ENCODE measurements at regions not wholly inside any gene's neighbourhood (a gene's known extent, or its start where the extent isn't known, plus 50 kb on each side); places are given as distances from the start of the nearest gene placed in this dataset.

DNA sequence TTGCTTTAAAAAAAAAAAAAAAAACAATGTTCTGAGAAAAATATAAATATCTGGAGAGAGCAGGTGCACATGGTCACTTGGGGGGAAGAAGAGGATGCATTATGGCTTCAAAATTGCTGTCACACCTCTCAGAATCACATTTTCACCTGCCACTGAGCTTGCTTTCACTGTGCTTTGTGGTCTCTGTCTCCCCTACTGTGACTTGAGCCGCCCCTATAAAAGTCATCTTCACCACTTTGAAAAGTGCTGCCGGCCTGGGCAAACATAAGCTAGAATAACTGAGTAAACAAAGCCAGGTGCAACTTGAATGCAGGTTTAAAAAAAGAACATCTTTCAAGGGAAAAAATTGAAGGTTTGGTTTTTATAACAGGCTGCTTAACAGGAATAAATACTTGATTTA lies 368.1 kb upstream of the GRIA1 start:
- no peak for DNase-seq (ENCODE audit: low spot score)

DNA sequence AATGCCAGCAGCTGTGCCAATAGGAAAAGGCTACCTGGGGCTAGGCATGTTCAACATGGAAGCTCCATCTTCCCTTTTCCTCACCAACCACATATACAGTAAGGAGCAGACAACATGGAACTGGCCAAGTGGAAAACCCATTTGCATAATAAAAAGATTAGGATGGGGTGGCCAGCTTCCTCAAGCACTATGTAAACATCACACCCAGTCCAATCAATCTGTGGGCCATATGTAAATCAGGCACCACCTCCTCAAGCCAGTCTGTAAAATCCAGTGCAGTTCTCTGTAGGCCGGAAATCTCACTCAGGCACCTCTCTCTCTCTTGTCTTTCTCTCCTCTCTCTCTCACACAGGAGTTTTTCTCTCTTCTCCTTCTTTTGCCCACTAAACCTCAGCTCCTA lies 360.2 kb upstream of the GRIA1 start:
- no peak for DNase-seq (ENCODE audit: low spot score)

DNA sequence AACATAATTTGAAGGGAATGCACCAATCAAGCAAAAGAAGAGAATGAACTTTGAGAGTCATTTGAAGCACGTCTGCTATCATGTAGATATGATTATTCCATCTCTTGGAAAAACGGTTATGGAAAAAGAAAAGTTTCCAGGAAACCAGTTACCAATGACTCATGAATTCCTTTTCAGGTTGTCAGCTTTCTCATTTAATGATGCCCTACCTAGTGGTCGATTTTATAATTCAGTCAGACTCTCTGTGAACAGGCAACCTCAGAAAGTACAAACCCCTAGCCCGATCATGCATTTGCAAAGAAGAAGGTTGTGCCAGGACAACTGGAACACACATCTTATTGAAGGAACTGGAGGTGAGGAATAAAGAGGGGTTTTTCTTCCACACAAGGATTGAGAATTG lies 355.1 kb upstream of the GRIA1 start:
- no peak for DNase-seq (ENCODE audit: low spot score)

DNA sequence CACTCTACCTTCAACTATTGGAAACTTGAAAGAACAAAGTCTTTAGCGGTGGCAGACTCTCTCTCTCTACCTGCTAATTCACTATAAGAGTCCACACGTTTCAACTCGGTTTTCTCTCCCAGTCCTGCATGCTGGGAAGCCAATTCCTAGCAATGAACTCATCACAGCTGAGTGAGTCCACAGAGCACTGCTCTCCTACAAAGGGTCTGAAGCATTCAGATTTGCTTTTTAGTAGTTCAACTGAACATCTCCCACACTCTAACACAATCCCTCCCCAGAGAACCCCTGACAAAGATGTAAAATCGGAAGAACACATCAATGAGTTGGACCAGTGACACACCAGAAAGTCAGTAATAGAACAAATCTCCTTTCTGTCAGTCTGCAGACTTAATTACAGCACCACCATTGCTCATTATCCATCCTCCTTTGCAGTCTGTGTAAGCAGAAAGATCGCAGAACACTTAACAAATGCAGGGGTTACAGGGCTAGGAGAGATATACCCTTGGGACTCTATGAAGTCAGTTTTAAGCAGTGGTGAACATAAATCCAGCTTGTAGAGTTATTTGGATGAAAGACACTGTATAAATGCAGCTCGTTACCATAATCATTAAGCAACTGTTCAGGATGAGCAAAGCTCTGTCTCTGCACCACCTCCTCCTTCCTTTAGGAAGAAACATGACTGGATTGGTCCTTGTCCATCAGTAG lies 353.4 kb upstream of the GRIA1 start:
- DNase-seq (ENCODE audit: low spot score), result no peak

DNA sequence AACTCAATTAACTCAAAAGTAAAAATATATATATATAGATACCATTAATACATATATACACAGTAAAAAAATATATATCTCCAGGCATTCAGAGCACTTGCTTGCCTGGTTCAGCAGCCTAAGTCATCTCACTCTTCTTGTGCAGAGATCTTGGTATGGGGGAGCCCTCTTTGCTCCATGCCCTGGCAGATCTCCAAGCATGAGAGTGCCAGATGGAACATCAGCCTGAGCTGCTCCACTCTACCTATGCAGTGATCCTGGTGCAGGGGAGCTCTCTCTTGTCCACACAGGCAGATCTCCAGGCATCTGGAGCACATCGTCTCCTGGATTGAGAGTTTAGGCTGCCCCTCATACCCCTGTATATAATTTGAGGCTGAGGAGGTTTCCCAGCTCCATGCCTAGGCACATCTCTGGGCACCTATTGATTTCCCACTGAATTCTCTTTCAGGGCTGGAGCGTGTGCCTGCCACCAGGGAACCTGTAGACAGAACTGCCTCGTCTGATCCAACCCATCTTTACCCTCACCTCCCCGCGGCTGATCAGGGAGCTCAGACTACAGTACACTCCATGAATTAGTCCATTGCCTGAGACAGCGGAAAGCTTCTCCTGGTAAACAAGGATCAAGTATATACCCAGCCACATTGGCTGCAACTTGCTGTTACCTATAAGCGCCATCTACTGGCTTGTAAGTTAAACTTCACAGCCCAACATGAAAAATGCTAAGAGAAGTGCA lies 342.4 kb upstream of the GRIA1 start:
- peak; percentile 35 for DNase-seq (ENCODE audit: low spot score)

DNA sequence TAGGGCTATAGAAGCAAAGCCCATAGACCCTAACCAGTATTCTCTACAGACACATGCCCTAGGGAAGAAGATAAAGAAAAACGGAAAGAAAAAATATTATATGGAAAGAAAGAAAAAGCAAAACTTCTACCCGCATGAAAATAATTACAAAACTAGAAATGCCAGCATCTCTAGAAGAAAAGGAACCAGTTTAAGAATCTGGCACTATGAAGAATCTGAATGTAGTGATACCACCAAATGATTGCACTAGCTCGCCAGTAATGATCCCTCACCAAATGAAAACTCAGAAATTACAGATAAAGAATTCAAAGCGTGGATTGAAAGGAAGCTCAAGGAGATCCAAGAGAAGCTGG lies 341.9 kb upstream of the GRIA1 start:
- no peak for DNase-seq (ENCODE audit: low spot score)

DNA sequence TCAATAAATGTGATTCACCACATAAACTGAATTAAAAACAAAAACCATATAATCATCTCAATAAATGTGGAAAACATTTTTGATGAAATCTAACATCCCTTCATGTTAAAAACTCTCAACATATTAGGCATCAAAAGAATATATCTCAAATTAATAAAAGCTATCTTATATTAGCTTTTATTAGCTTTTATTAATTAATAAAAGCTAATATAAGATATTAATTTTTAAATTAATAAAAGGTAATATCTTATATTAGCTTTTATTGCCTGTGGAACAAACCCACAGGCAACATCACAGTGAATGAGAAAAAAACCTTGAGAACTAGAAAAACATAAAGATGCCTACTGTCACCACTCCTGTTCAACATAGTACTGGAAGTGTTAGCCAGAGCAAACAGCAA lies 338.9 kb upstream of the GRIA1 start:
- DNase-seq (ENCODE audit: low spot score), result no peak

DNA sequence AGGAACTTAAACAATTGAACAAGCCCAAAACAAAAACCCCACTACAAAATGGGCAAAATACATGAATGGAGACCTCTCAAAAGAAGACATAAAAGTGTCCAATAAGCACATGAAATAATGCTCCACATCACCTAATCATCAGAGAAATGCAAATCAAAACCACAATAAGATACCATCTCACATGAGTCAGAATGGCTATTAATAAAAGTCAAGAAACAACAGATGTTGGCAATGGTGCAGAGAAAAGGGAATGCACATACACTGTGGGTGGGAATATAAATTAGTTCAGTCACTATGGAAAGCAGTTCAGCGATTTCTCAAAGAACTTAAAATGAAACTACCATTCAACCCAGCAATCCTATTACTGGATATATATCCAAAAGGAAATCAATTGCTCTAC lies 337.4 kb upstream of the GRIA1 start:
- no peak for DNase-seq (ENCODE audit: low spot score)

DNA sequence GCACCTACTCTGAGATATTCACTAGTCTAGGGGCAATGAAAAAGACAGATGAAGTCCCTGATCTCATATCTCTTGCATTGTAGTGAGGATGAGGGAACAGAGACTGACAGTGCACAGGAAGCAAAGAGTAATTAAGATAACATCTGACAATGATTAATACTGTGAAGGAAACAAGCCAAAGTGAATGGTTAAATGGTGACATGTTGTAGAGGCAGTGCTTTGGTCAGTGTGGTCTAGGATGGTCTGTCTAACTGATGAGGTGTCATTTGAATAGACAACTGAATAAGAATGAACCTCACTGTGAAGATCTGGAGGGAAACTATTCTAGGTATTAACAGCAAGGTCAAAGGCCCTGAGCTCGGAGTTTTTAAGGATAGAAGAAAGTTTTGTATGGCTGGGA lies 333.3 kb upstream of the GRIA1 start:
- no peak for DNase-seq (ENCODE audit: low spot score)

DNA sequence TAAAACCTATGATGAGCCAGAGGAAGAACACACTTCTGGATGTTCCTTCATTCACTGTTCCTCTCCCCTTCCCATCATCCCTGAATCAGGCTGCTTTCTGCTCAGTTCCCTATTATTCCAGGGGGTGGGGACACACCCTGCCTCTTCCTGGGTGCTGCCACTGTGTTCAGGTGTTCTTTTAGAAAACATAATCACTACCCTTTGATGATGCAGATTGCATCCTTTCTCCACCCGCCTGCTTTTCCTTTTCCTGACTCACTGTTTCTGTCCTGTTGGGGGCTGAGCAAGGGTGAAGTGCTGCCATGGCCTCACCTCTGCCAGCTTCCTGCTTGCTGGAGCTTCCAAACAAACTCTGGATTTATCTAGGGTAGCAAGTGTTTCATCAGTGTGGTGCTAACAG lies 331.9 kb upstream of the GRIA1 start:
- DNase-seq (ENCODE audit: low spot score), result no peak

DNA sequence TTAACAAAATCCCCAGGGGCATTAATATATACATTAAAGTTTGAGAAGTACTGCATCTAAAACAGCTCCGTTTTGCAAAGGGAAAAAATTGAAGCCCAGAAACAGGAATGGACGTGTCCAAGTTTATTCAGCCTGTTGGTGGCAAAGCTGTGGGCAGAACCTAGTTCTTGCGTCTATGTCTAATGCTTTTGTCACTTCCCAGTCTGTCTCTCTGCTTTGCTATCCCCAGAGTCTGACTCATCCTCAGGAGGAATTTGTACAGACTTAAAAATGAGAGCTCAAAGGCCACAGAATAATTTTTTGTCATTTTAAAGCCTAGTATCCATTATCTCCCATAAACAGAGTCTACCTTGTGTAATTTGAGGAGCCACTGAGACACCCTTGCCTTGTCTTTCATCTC lies 330.9 kb upstream of the GRIA1 start:
- no peak for DNase-seq (ENCODE audit: low spot score)

DNA sequence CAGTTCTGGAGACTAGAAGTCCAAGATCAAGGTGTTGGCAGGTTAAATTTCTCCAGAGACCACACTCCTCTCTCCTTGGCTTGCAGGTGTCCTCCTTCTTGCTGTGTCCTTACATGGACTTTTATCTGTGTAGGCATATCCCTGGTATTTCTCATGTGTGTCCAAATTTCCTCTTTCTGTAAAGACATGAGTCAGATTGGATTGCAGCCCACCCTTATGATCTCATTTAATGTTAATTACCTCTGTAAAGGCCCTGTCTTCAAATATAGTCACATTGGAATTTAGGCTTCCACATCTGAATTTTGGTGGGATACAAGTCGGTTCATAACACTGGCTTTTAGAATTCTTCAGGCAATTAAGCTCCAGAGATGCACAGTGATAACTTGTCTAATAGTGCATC lies 322.2 kb upstream of the GRIA1 start:
- no peak for DNase-seq (ENCODE audit: low spot score)

DNA sequence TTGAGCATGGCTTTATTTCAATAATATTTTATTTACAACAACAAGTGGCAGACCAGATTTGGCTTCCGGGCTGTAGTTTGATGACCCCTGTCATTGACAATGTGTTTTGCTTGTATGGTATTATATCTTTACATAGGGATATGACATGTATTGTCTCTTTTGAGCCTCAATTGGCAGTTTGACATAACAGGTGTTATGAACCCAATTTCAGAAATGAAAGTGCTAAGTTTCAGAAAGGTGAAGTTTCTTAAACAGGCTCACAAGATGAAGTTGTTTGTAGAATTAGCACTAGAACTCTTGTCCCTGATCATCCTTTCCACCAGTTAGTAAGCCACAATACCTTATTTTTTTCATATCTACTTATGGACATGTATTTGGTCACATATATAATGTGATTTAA lies 303.0 kb upstream of the GRIA1 start:
- DNase-seq (ENCODE audit: low spot score), result no peak

DNA sequence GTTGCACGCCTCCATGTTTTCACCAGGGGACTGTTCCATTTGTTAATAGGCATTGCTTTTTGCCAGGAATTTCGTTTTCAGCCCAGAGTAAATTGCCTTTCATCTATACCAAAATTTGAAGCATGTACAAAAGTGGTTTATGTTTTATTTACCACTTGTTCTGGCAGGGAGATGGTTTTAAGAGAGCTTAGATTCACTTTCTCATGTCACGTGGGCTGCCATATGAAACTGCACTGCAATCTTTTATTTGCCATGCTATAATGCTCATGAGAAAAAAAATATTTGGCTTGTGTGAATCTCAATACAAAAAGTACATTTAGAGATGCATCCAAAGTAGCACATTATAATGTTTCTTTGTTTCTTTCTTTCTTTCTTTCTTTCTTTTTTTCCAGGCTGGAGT lies 284.1 kb upstream of the GRIA1 start:
- no peak for DNase-seq (ENCODE audit: low spot score)

DNA sequence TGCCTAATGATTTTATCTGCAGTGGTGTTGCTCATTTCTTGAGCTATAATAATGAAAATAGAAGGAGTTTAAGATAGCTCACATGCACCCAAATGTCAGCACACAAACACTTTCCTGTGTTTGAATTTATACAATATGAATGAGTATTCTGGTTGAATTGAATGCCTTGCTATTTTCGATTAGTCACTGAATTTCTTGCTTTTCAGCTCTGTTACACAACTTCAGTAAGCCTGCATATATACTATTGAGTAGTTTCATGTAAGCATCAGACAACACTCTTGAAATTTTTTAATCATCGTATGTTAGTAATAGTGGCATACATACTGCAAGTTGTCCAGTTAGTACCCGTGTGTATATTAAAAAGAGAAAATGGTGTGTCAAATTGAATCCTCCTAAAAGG lies 281.5 kb upstream of the GRIA1 start:
- DNase-seq (ENCODE audit: low spot score), result no peak

DNA sequence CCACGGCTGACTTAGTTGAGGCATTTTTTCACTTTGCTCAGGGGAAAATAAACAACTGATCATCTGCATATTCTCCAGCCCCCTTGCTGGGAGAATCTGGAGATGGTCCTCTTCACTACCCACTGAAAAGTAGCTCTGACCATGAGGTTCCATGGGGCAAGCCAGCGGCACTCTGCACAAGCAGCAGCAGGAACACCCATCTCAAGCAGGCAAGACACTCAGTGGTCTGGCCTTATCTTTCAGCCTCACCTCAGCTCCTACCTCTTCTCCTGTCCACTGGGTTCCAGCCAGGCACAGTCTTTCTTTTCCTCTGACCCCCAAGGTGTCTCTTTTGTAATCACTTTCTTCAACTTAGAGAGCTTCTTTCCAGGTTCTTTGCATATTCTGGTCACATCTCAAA lies 280.8 kb upstream of the GRIA1 start:
- DNase-seq (ENCODE audit: low spot score), result no peak

DNA sequence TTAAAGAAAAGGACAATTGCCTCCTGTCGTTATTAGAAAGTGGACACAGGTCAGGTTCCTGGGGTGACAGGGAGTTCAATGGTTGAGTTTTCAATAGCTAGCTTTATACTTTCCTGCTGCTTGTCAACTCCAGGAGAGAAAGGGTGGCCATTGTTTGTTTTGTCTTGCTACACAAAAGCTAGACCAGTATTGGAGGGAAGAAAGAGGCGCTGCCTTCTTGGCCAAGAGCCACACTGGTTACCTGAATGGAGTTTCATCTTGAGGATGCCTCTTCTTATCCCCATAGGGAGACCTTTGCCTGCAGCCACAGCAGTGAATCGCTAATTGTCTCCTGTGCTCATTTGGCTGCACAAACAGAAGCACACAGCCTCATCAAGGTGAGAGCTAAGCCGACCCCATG lies 279.4 kb upstream of the GRIA1 start:
- DNase-seq (ENCODE audit: low spot score), result no peak

DNA sequence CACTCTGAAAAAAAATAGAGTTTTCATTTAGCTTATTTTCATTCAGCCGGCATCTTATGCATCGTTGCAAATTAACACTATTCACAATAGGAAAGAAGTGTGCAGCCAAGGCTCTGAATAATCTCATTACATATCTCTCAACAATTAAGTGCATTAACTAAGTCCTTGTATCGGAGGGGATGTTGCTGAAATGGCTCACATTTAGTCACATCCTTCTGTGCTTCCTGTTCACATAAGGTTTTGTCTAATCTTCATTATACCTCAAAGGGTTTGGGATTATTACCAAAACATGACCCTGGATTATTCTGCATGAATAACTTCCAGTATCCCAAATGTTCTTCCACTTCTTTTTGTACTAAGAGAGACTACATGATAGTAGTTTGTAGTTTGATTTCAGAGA lies 278.0 kb upstream of the GRIA1 start:
- no peak for DNase-seq (ENCODE audit: low spot score)

DNA sequence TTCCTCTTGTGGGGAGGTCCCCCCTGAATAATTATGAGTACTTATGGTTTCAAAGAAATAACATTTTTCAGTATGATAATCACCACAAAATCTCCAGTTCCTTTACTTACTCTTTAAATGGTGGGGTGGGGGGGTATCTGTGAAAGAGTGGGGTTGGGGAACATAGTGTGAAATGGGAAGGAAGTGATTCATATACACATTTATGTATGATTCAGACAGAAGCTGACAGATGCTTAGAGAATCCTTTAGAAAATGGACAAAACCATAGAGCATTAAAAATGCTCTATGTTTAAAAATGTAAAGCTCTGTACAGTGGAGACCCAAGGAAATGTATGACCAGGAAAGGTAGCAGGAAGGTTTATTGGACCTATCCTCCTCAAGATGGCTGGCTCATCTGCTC lies 267.5 kb upstream of the GRIA1 start:
- DNase-seq (ENCODE audit: low spot score), result no peak

DNA sequence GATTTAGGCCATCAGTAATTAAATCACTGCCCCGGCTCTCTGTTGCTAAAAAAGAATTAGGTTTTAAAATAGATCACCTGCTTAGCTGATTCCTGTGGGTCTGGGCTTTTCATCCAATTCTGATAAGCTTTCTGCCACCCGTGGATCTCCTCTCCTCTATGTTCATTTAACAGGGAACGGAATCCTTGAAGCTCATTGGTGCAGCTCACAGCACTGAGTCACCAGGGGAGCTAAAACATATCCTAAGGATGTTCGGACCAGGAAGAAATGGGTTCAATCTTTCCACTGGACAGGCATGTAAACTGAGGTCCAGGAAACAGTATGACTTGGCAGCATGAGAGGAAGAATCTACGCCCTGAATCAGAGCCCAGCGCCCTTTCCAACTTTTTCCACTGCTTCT lies 267.1 kb upstream of the GRIA1 start:
- no peak for DNase-seq (ENCODE audit: low spot score)

DNA sequence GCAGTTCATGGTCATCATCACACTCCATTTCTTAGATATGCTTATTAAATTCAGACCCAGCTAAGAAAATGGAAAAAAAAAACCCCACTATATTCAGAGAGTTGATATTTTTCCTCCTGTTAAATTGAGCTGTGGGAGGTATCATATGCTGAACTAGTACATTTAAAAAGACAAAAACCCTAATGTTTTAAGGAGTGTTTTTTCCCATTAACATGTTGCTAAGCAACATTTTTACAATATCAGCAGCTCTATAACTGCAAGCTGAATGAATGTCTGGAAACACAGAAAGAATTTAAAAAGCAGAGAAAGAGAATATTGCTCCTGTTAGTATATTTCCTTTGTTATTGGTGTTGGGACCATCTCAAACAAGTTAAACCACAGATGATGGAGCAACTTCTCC lies 265.8 kb upstream of the GRIA1 start:
- no peak for DNase-seq (ENCODE audit: low spot score)

DNA sequence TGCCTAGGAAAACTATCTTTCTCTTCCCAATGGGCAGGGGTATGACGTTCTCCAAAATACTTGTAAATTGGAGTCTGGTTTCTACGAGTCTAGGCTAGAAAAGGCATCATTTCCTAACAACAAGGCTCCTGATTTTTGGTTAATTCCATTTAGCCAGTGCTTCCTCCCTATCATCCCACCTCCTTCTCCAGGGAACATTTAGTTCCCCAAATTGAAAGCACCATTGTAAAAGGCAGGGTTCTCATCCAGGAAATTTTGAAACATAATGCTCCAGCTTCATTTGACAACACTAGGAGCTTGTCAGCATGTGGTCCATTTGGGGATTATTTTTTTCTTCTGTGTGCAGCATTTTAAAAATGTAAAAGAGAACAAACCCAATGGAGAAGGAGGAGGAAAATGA lies 256.5 kb upstream of the GRIA1 start:
- DNase-seq (ENCODE audit: low spot score), result no peak

DNA sequence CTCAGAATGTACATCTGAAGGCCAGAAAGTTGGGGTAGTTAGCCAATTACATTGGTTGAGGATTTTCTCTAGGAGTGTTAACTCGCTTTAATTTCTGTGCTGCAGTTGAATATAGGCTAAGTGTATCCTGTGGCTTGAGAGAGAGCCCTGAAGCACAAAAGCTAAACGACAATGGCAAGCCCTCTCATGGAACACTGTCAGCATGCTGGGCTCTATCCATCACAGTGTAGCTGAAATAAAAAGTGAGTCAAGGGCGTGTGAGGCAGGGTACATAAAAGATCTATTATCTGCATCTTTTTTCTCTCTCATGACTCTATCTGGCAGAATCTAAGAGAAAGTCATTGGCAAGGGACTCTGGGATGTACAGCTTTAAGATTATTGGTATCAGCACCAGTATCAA lies 254.2 kb upstream of the GRIA1 start:
- DNase-seq (ENCODE audit: low spot score), result no peak

DNA sequence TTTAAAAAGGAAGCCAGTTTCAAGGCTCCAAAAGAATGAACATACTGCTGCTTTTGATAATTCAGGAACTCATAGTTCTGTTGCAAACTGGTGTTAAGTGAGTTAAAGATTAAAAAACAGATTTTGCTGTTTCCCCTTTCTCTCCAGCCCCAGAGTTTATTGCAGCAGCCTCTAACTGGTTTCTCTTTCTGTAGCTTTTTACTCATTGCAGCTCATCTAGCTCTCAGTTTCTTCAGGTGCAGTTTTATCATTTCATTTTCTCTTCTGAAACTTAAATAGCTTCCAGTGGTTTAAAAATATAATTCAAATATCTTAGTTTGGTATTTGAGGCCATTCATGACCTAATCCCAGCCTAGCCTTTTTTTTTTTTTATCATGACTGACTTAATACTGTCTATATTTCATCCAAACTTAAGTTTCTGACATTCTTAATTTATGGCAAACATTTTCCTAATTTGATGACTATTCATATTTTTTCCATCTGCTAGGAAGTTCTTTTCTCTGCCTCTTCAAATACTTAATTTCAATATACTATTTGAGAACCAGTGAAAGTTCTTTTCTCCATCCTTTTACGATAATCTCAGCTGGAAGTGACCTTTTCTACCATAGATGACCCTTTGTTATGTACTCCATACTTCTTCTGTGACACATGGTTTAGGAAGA lies 252.7 kb upstream of the GRIA1 start:
- no peak for DNase-seq (ENCODE audit: low spot score)
